Neural progenitor cell (in vitro differentiated cells): ENCODE measurements at regions not wholly inside any gene's neighbourhood (a gene's known extent, or its start where the extent isn't known, plus 50 kb on each side); places are given as distances from the start of the nearest gene placed in this dataset.
"Not testable (repeated sequence)": the region's sequence is repeated elsewhere in the genome, so short reads cannot be mapped to it uniquely, and the experiment has no call there.

Source experiments
- DNase-seq: peaks from one replicate; pipeline ENCODE4 v3.0.0-alpha.2; 2016; ENCODE audit warnings: low spot score
- H2AFZ ChIP-seq: fragments of 200-600 bp; sonication (generic); replicated peaks from 2 replicates; pipeline ENCODE4 v1.6.1; 2016; ENCODE audit warnings: antibody characterized with exemption
- H3F3A ChIP-seq: fragments of 200-600 bp; sonication (generic); 2 replicates; pipeline ENCODE4 v1.6.1; 2016; ENCODE audit warnings: antibody characterized with exemption, low read depth
- H3K27ac ChIP-seq: fragments of 200-600 bp; sonication (generic); 2 replicates; pipeline ENCODE4 v1.5.1; 2016; ENCODE audit warnings: mild to moderate bottlenecking
- H3K27me3 ChIP-seq: fragments of 200-600 bp; sonication (generic); 2 replicates; pipeline ENCODE4 v1.6.1; 2016; ENCODE audit warnings: mild to moderate bottlenecking, moderate library complexity
- H3K36me3 ChIP-seq: fragments of 200-600 bp; sonication (generic); 2 replicates; pipeline ENCODE4 v1.5.1; 2016
- H3K4me1 ChIP-seq: fragments of 200-600 bp; sonication (generic); 2 replicates; pipeline ENCODE4 v1.6.1; 2016; ENCODE audit warnings: mixed run types
- H3K4me2 ChIP-seq: fragments of 200-600 bp; sonication (generic); 2 replicates; pipeline ENCODE4 v1.6.1; 2016
- H3K4me3 ChIP-seq: fragments of 200-600 bp; sonication (generic); 2 replicates; pipeline ENCODE4 v1.5.1; 2016
- H3K79me2 ChIP-seq: fragments of 200-600 bp; sonication (generic); 2 replicates; pipeline ENCODE4 v1.6.1; 2016; ENCODE audit warnings: low read depth
- H3K9ac ChIP-seq: fragments of 200-600 bp; sonication (generic); 2 replicates; pipeline ENCODE4 v1.6.1; 2016
- H3K9me3 ChIP-seq: fragments of 200-600 bp; sonication (generic); 2 replicates; pipeline ENCODE4 v1.5.1; 2016; ENCODE audit warnings: low read depth
- H4K20me1 ChIP-seq: fragments of 200-600 bp; sonication (generic); 2 replicates; pipeline ENCODE4 v1.6.1; 2016; ENCODE audit warnings: low read depth
- H3K27ac Mint-ChIP-seq: 3 replicates; pipeline ENCODE4 v1.8.0; 2021; ENCODE audit warnings: mixed read lengths
- H3K27me3 Mint-ChIP-seq: 2 replicates; pipeline ENCODE4 v1.8.0; 2022; ENCODE audit warnings: low read depth, mild to moderate bottlenecking, inconsistent platforms, moderate library complexity, mixed read lengths; ENCODE audit not compliant: insufficient read depth
- H3K36me3 Mint-ChIP-seq: 3 replicates; pipeline ENCODE4 v1.8.0; 2021; ENCODE audit warnings: mixed read lengths
- H3K4me1 Mint-ChIP-seq: 3 replicates; pipeline ENCODE4 v1.8.0; 2021; ENCODE audit warnings: mixed read lengths
- H3K4me3 Mint-ChIP-seq: 3 replicates; pipeline ENCODE4 v1.8.0; 2021; ENCODE audit warnings: mild to moderate bottlenecking, moderate library complexity, mixed read lengths
- H3K9me3 Mint-ChIP-seq: 3 replicates; pipeline ENCODE4 v1.8.0; 2020; ENCODE audit warnings: mixed read lengths
- CTCF ChIP-seq: fragments of 200-600 bp; sonication (generic); IDR thresholded peaks from 2 replicates; pipeline ENCODE4 v1.5.1; 2017; ENCODE audit warnings: antibody characterized with exemption, mild to moderate bottlenecking
- EZH2 ChIP-seq: fragments of 200-600 bp; sonication (generic); IDR thresholded peaks from 2 replicates; pipeline ENCODE4 v1.6.1; 2017; ENCODE audit warnings: antibody characterized with exemption, mild to moderate bottlenecking, moderate library complexity
- EZH2phosphoT487 ChIP-seq: fragments of 200-600 bp; sonication (generic); IDR thresholded peaks from 2 replicates; pipeline ENCODE4 v1.6.1; 2017; ENCODE audit warnings: antibody characterized with exemption

DNA sequence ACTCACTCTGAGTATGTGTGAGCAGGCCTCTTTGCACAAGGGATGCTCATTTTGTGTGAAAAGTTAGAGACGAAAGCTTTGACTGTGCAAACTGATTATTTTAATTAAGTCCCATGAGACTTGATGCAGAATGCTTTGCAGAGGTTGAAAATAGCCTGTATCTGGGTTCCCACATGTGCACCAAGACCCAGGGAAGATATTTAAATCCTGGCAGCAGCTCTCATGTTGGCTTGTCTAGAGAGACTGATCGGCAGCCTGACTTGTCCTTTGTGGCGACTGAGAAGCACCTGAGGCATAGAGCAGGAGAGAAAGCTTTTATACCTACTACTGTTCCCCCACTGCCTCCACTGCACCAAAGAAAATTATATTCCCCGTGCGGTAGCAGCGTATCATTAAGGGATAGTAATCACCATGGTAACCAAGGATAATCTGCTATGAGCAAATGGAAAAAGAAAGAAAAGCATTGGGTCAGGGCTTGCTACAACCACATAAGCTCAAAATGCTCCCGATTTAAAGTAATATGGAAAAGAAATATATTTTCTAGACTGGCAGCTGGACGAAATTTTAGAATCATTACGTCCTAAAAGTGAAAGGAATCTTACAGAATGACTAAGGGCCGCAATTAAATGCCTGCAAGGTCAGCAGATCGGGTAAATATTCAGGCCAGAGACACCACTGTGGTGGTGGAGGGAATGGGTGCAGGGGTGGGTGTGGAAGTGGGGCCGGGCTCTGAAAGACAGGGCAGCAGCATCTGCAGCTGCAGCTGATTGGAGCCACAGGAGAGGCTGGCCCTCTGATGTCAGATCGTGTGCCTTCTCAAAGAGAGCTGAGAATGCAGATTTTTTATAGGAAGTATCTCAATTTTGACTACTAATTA is 135.3 kb upstream of the EPB41L4A start:
- Histone ChIP-seq H3K79me2 (no peaks in the 10 kb centered on the region), H2AFZ (peak overlapping the region; percentile 34), H4K20me1 (no peaks in the 10 kb centered on the region), H3K9me3 (no peaks in the 10 kb centered on the region), H3K9ac (no peak overlapping the region), H3K36me3 (no peaks in the 10 kb centered on the region), H3K4me2 (no peak overlapping the region), H3F3A (no peaks in the 10 kb centered on the region), H3K4me3 (no peak overlapping the region), H3K27ac (no peak overlapping the region), H3K27me3 (no peaks in the 10 kb centered on the region), H3K4me1 (no peaks in the 10 kb centered on the region)
- TF ChIP-seq EZH2 (no peak), CTCF (no peak), EZH2phosphoT487 (no peak)
- Mint-ChIP-seq H3K27me3 (peaks cover 5% of the 10 kb centered on the region), H3K27ac (no peak overlapping the region), H3K4me3 (no peak overlapping the region), H3K4me1 (peaks cover 6% of the 10 kb centered on the region), H3K9me3 (no peaks in the 10 kb centered on the region), H3K36me3 (no peaks in the 10 kb centered on the region)
- no peak for DNase-seq

GRCh38 chr5:112555197-112555596 is 136.1 kb upstream of the EPB41L4A start:
- Mint-ChIP-seq H3K36me3 (no peaks in the 10 kb centered on the region), H3K27ac (no peak overlapping the region), H3K27me3 (peaks cover 5% of the 10 kb centered on the region), H3K9me3 (no peaks in the 10 kb centered on the region), H3K4me1 (peaks cover 6% of the 10 kb centered on the region), H3K4me3 (no peak overlapping the region)
- H3K4me3 ChIP-seq, result no peak overlapping the region
- H2AFZ ChIP-seq, result no peak overlapping the region
- no peak overlapping the region for H3K4me2 ChIP-seq
- H3K27me3 ChIP-seq, result no peaks in the 10 kb centered on the region
- DNase-seq, result no peak
- TF ChIP-seq EZH2, result no peak
- TF ChIP-seq CTCF, result no peak
- no peak for TF ChIP-seq EZH2phosphoT487
- H3K36me3 ChIP-seq, result no peaks in the 10 kb centered on the region
- no peak overlapping the region for H3K9ac ChIP-seq
- no peaks in the 10 kb centered on the region for H4K20me1 ChIP-seq
- H3K27ac ChIP-seq, result no peak overlapping the region
- no peaks in the 10 kb centered on the region for H3F3A ChIP-seq
- no peaks in the 10 kb centered on the region for H3K9me3 ChIP-seq
- no peaks in the 10 kb centered on the region for H3K79me2 ChIP-seq
- H3K4me1 ChIP-seq, result no peaks in the 10 kb centered on the region

DNA sequence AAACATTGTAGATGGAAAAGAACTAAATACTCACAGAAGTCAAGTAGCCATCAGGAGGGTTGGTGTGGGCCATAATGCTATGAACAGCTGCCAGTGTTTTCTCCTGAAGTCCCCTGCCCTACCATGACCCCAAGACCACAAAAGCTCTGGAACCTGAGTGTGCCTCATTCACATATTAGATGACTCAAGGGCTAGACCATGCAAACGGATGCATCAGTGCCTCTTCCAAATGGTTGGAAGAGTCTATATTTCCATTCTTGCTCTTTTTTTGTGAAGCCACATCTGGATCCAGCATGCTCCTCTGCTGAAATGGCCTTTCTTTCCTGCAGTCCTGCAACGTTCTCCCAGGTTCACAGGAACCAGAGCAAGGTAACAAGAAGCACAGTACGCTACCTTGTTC is 136.6 kb upstream of the EPB41L4A start:
- H3K4me2 ChIP-seq, result no peak overlapping the region
- no peaks in the 10 kb centered on the region for H3K4me1 ChIP-seq
- H3K9me3 ChIP-seq, result no peaks in the 10 kb centered on the region
- no peaks in the 10 kb centered on the region for H3K9me3 Mint-ChIP-seq
- TF ChIP-seq CTCF, result no peak
- TF ChIP-seq EZH2, result no peak
- TF ChIP-seq EZH2phosphoT487, result no peak
- no peaks in the 10 kb centered on the region for H3K27me3 ChIP-seq
- H3K79me2 ChIP-seq, result no peaks in the 10 kb centered on the region
- no peaks in the 10 kb centered on the region for H3K36me3 Mint-ChIP-seq
- peaks cover 6% of the 10 kb centered on the region for H3K4me1 Mint-ChIP-seq
- peaks cover 5% of the 10 kb centered on the region for H3K27me3 Mint-ChIP-seq
- no peak overlapping the region for H2AFZ ChIP-seq
- H4K20me1 ChIP-seq, result no peaks in the 10 kb centered on the region
- no peak overlapping the region for H3K4me3 Mint-ChIP-seq
- no peaks in the 10 kb centered on the region for H3F3A ChIP-seq
- DNase-seq, result no peak
- H3K36me3 ChIP-seq, result no peaks in the 10 kb centered on the region
- no peak overlapping the region for H3K9ac ChIP-seq
- no peak overlapping the region for H3K27ac ChIP-seq
- H3K4me3 ChIP-seq, result no peak overlapping the region
- H3K27ac Mint-ChIP-seq, result no peak overlapping the region

- not testable (repeated sequence) for H3K36me3 Mint-ChIP-seq, H3K4me1 Mint-ChIP-seq, H3K36me3 ChIP-seq, H3F3A ChIP-seq, H3K4me3 Mint-ChIP-seq, H3K79me2 ChIP-seq, H3K9me3 ChIP-seq, H3K4me1 ChIP-seq, H3K27me3 ChIP-seq, DNase-seq, H3K4me3 ChIP-seq, H3K27ac Mint-ChIP-seq, H3K27me3 Mint-ChIP-seq, H4K20me1 ChIP-seq, H3K27ac ChIP-seq, H3K4me2 ChIP-seq, H3K9ac ChIP-seq, H2AFZ ChIP-seq
- peaks cover 23% of the 10 kb centered on the region for H3K9me3 Mint-ChIP-seq
These were observed 140.4 kb upstream of the EPB41L4A start for GRCh38 chr5:112559501-112559900.
